ENCODE measurements at regions not wholly inside any gene's neighbourhood (a gene's known extent, or its start where the extent isn't known, plus 50 kb on each side); places are given as distances from the start of the nearest gene placed in this dataset.

- DNase-seq (ENCODE audit: low read depth, low spot score) = no peak
- TF ChIP-seq CTCF (IDR thresholded peaks at IDR 0.05; ENCODE audit: low read depth, low read length) = no peak
- H3K4me3 ChIP-seq (ENCODE audit: low read depth, low read length) = no peak overlapping the region
- in situ Hi-C loops (cut with HindIII; ENCODE audit: low sequenced_read_pairs) = no loop called here
Measured at GRCh38 chr16:73885319-73885718, 411.3 kb upstream of the PSMD7 start.

GRCh38 chr16:73883841-73884240 lies 412.8 kb upstream of the PSMD7 start:
- in situ Hi-C loops (cut with HindIII; ENCODE audit: low sequenced_read_pairs) = no loop called here
- H3K4me3 ChIP-seq (ENCODE audit: low read depth, low read length) = no peak overlapping the region
- DNase-seq (ENCODE audit: low read depth, low spot score) = no peak
- no peak for TF ChIP-seq CTCF (IDR thresholded peaks at IDR 0.05; ENCODE audit: low read depth, low read length)

- in situ Hi-C loops (cut with HindIII; ENCODE audit: low sequenced_read_pairs) = no loop called here
- DNase-seq (ENCODE audit: low read depth, low spot score) = no peak
Measured at GRCh38 chr16:73883126-73883525, 413.5 kb upstream of the PSMD7 start.

GRCh38 chr16:73882651-73883050 lies 414.0 kb upstream of the PSMD7 start:
- no peak for TF ChIP-seq CTCF (IDR thresholded peaks at IDR 0.05; ENCODE audit: low read depth, low read length)
- no peak for DNase-seq (ENCODE audit: low read depth, low spot score)
- no peak overlapping the region for H3K4me3 ChIP-seq (ENCODE audit: low read depth, low read length)
- in situ Hi-C loops (cut with HindIII; ENCODE audit: low sequenced_read_pairs) = no loop called here

More at GRCh38 chr16:73883126-73883525, 413.5 kb upstream of the PSMD7 start:
- H3K4me3 ChIP-seq (ENCODE audit: low read depth, low read length) = no peak overlapping the region
- TF ChIP-seq CTCF (IDR thresholded peaks at IDR 0.05; ENCODE audit: low read depth, low read length) = no peak

GRCh38 chr16:73882033-73882432 lies 414.6 kb upstream of the PSMD7 start:
- no peak for DNase-seq (ENCODE audit: low read depth, low spot score)

GRCh38 chr16:73879621-73880020 lies 417.0 kb upstream of the PSMD7 start:
- no peak for TF ChIP-seq CTCF (IDR thresholded peaks at IDR 0.05; ENCODE audit: low read depth, low read length)
- H3K4me3 ChIP-seq (ENCODE audit: low read depth, low read length) = no peak overlapping the region
- in situ Hi-C loops (cut with HindIII; ENCODE audit: low sequenced_read_pairs) = no loop called here
- no peak for DNase-seq (ENCODE audit: low read depth, low spot score)

More at GRCh38 chr16:73882033-73882432, 414.6 kb upstream of the PSMD7 start:
- in situ Hi-C loops (cut with HindIII; ENCODE audit: low sequenced_read_pairs) = no loop called here
- H3K4me3 ChIP-seq (ENCODE audit: low read depth, low read length) = no peak overlapping the region
- TF ChIP-seq CTCF (IDR thresholded peaks at IDR 0.05; ENCODE audit: low read depth, low read length) = no peak

GRCh38 chr16:73878611-73879010 lies 418.0 kb upstream of the PSMD7 start:
- H3K4me3 ChIP-seq (ENCODE audit: low read depth, low read length) = no peak overlapping the region
- DNase-seq (ENCODE audit: low read depth, low spot score) = peak; percentile 79
- peak; percentile 61 for TF ChIP-seq CTCF (IDR thresholded peaks at IDR 0.05; ENCODE audit: low read depth, low read length)
- in situ Hi-C loops (cut with HindIII; ENCODE audit: low sequenced_read_pairs) = no loop called here
